Hematopoietic multipotent progenitor cell (in vitro differentiated cells): ENCODE measurements at regions not wholly inside any gene's neighbourhood (a gene's known extent, or its start where the extent isn't known, plus 50 kb on each side); places are given as distances from the start of the nearest gene placed in this dataset.
A peak's percentile ranks its signal among the peaks of the same experiment; 100 is the strongest.

ENCODE experiments used
- DNase-seq, 3 donors: peaks; one replicate each; pipeline ENCODE4 v3.0.0-alpha.2; 2011 to 2015; ENCODE audit warnings: low read depth in 2 of 3, low spot score in 2 of 3

GRCh38 chr2:234438305-234438977, 58.4 kb downstream of the ARL4C start:
- no peak for DNase-seq

GRCh38 chr2:234437642-234438304, 59.1 kb downstream of the ARL4C start:
- DNase-seq = no peak

- no peak for DNase-seq
Observed at GRCh38 chr2:234436482-234436837, 60.4 kb downstream of the ARL4C start.

- no peak for DNase-seq
Observed at GRCh38 chr2:234435836-234436481, 60.9 kb downstream of the ARL4C start.

- DNase-seq = no peak
Observed at GRCh38 chr2:234433201-234433600, 63.7 kb downstream of the ARL4C start.

GRCh38 chr2:234430871-234431270, 66.0 kb downstream of the ARL4C start:
- DNase-seq = no peak

GRCh38 chr2:234429265-234429664, 67.6 kb downstream of the ARL4C start:
- DNase-seq = no peak

- DNase-seq = no peak
Observed at GRCh38 chr2:234427081-234428061, 69.5 kb downstream of the ARL4C start.

- DNase-seq = no peak
Observed at GRCh38 chr2:234426616-234427015, 70.3 kb downstream of the ARL4C start.

GRCh38 chr2:234425639-234426603, 71.0 kb downstream of the ARL4C start:
- DNase-seq = peak; percentile 58 to 72 (median 65)

- DNase-seq = no peak
Observed at GRCh38 chr2:234423884-234424283, 73.0 kb downstream of the ARL4C start.

- DNase-seq = no peak
Observed at GRCh38 chr2:234422981-234423431, 73.9 kb downstream of the ARL4C start.

- DNase-seq = no peak
Observed at GRCh38 chr2:234422273-234422732, 74.6 kb downstream of the ARL4C start.

- no peak for DNase-seq
Observed at GRCh38 chr2:234420408-234420807, 76.5 kb downstream of the ARL4C start.

- no peak for DNase-seq
Observed at GRCh38 chr2:234419726-234420125, 77.2 kb downstream of the ARL4C start.

GRCh38 chr2:234415706-234416105, 81.2 kb downstream of the ARL4C start:
- DNase-seq = no peak

- DNase-seq = no peak
Observed at GRCh38 chr2:234414596-234414995, 82.3 kb downstream of the ARL4C start.

GRCh38 chr2:234412726-234413125, 84.2 kb downstream of the ARL4C start:
- DNase-seq = no peak

- DNase-seq = no peak
Observed at GRCh38 chr2:234411793-234412192, 85.1 kb downstream of the ARL4C start.

GRCh38 chr2:234410526-234410925, 86.4 kb downstream of the ARL4C start:
- no peak for DNase-seq
